GM18519 (cell line): ENCODE measurements at regions not wholly inside any gene's neighbourhood (a gene's known extent, or its start where the extent isn't known, plus 50 kb on each side); places are given as distances from the start of the nearest gene placed in this dataset.
"Not testable (repeated sequence)": the region's sequence is repeated elsewhere in the genome, so short reads cannot be mapped to it uniquely, and the experiment has no call there.

Experiments
- ATAC-seq: cut with Tn5 transposase; IDR thresholded peaks from one replicate; pipeline ENCODE4 v1.9.1; 2021; ENCODE audit warnings: mild to moderate bottlenecking, moderate library complexity; ENCODE audit not compliant: unreplicated experiment, low FRiP score

DNA sequence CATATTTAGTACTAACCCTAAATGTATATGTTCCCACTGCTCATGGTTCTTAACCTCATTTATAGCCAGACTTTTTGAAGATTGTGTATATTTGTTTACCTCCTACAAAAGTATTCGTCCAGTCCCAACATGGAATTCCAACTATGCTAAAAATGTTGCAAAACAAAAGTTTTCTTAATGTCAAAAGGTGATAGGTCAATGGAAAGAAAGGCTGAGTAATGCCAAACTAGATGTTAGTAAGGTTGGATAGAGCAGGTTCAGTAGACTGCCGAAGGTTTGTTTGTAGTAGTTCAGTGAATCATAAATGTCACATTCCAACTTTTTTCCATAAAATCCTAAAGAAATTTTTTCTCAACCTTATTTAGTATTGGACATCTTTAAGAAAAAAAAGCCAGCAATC lies 874.5 kb downstream of the FLRT2 start:
- no peak for ATAC-seq

- no peak for ATAC-seq
Observed at GRCh38 chr14:86402545-86402944, 872.6 kb downstream of the FLRT2 start.

GRCh38 chr14:86391085-86391484 lies 861.1 kb downstream of the FLRT2 start:
- ATAC-seq, result no peak

DNA sequence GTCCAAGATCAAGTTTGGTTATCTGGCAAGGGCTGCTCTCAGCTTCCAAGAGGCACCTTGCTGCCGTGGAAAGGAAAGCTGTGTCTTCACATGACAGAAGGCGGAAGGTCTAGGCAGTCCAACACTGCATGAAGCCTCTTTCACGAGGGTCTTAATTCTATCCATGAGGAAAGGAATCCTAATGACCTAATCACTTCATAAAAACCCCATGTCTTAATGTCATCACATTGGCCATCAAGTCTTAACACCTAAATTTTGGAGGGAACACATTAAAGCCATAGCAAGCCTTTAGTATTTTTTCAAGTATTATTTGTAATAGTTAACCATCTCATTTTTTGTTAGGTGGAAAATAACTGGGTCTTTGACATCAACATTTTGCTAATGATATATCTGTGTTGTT lies 858.3 kb downstream of the FLRT2 start:
- no peak for ATAC-seq

DNA sequence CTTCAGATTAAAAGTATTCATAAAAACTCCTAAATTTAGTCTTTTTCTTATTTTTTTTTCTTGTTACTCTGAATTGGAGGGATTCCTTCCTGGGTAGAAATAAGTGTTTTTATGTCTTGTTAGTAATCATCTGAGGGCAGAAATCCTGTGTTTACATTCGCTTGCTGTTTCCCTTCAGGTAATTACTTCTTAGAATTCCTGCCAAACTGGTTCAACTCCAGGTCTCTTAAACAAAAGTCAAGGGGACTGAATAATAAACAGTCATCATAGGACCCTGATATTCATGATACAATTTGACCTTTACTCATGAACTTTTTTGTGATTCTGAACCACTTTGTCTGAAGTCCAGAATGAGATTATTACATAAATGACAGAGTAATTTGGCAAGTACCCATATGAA lies 843.9 kb downstream of the FLRT2 start:
- no peak for ATAC-seq

GRCh38 chr14:86372402-86372801 lies 842.5 kb downstream of the FLRT2 start:
- no peak for ATAC-seq

DNA sequence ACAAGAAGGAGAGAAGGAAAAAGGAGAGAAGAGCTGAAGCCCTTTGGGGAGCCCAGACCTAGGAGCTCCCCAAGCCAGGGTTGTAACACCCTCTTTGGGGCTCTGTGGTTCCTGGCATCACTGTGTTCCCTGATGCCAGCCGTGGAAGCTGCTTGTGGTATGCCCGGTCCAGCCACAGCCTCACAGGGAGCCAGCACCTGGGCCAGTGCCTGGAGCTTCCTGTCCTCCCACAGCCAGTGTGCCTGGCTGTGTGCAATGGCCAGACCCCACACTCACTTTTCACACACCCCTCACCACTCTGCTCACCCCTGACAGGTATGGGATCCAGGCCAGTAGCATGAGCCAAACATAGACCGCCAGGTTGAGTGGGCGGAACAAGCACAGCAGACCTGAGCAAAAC lies 834.7 kb downstream of the FLRT2 start:
- ATAC-seq, result no peak

DNA sequence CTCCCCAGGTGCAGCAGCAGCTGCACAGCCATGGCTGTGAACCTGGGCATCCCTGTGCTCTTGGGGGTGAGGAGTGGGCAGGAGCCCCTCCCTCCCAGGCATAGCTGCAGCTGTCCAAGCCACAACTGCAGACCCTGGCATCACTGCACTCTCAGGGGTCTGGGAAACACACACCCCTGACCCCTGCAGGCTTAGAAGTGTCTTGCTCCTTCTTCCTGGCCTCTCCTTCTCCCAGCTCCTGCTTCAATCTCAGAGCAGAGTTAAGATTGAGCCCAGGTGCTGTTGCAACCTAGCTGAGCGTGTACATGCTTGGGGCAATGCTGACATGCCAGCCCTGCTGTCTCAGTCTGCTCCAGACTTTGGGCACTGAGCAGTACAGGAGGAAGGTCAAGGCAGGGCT lies 833.6 kb downstream of the FLRT2 start:
- no peak for ATAC-seq

DNA sequence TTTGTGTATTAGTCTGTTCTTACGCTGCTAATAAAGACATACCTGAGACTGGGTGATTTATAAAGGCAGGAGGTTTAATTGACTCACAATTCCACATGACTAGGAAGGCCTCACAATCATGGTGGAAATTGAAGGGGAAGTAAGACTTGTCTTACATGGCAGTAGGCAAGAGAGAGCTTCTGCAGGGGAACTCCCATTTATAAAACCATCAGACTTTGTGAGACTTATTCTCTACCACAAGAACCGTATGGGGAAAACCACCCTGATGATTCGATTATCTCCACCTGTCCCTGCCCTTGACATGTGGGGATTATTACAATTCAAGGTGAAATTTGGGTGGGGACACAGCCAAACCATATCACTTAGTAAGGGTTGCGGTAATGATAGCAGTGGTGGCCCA lies 833.1 kb downstream of the FLRT2 start:
- ATAC-seq, result no peak

GRCh38 chr14:86357876-86358275 lies 827.9 kb downstream of the FLRT2 start:
- no peak for ATAC-seq

DNA sequence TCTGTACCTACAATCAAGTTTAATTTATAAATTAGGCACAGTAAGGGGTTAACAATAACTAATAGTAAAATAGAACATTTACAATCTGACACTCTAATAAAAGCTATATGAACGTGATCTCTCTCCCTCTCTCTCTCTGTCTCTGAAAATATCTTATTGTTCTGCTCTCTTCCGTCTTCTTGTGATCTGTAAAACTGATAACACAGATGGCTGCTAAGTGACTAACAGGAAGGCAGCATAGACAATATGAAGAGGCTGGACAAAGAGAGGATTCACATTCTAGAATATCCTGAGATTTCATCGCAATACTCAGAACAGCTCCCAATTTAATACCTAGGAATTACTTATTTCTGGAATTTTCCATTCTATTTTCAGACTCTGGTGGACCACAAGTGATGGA lies 827.2 kb downstream of the FLRT2 start:
- ATAC-seq, result no peak

DNA sequence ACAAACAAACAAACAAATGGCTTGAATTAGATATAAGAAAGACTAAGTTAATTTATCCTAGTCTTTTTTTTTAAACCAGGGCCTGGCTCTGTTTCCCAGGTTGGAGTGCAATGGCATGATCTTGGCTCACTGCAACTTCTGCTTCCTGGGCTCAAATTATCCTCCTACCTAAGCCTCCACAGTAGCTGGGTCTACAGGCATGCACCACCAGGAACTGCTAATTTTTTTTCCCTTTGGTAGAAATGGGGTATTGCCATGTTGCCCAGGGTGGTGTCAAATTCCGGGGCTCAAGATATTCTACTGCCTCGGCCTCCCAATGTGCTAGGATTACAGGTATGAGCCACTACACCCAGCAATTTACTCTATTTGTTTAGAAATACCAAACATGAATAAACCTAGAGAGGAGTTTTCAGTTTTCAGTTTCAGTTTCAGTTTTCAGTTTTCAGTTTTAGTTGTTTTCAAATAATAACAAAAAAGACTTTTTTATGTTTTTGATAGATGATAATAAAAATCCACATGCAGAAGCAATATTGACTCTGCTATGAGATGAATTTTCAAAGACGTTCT lies 817.0 kb downstream of the FLRT2 start:
- no peak for ATAC-seq

- ATAC-seq, result no peak
Observed at GRCh38 chr14:86334355-86334754, 804.4 kb downstream of the FLRT2 start.

- ATAC-seq, result no peak
Observed at GRCh38 chr14:86333493-86333892, 803.5 kb downstream of the FLRT2 start.

DNA sequence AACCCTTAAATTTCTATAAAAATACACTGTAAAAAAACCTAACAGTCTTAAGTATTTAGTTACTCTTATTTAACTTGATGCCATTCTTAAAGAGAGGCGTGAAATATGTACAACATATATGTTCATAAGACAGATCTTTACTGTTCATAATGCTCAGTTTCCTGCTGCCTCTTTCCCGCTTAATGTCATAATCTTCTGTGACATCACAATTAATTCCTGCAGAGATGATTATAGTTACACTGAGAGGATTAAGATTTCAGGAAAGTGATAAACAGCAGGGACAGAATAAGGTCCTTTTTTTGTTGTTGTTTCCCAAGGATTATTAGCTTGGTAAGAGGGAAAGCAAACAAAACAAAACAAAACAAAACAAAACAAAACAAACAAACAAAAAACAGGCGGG lies 801.4 kb downstream of the FLRT2 start:
- ATAC-seq, result no peak

GRCh38 chr14:86321151-86321550 lies 791.2 kb downstream of the FLRT2 start:
- ATAC-seq, result no peak

GRCh38 chr14:86312154-86312665 lies 782.3 kb downstream of the FLRT2 start:
- ATAC-seq, result not testable (repeated sequence)

GRCh38 chr14:86311151-86311550 lies 781.2 kb downstream of the FLRT2 start:
- no peak for ATAC-seq

DNA sequence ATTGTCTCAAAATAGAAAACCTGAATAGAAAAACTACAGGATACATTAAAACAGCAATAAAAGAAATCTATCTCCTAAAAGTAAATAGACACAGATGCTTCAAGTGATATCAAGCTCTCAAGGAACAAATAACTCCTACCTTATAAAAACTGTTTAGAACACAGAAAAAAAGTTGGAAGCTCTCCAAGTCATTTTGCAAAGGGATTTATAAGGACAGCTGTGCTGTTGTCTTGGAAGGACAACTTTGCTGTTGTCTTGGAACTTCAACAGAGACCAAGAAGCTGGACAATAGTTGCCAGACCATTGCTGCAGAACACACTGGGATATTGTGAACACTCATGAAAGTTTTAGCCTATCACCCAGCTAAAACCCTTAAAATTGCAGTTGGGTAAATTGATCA lies 780.7 kb downstream of the FLRT2 start:
- no peak for ATAC-seq

GRCh38 chr14:86310148-86310547 lies 780.2 kb downstream of the FLRT2 start:
- ATAC-seq, result no peak

- ATAC-seq, result no peak
Observed at GRCh38 chr14:86305058-86305457, 775.1 kb downstream of the FLRT2 start.

GRCh38 chr14:86299994-86300393 lies 770.0 kb downstream of the FLRT2 start:
- no peak for ATAC-seq

DNA sequence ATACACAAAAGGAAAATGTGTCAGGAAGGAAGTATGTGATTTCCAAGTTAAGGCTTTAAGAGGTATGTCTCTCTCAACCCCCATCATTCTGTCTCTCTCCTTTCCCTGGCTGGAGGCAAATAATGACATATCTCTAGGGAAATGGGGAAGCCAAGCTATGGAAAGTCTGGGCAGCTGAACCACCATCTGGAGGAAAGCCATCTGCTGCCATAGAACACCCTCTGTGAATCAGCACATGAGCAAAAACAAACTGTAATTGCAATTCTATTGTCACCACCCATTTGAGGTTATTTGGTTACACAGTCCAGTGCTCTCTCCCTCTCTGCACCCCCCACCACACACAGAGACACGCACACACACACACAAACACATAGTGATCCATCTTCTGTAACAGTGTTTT lies 766.2 kb downstream of the FLRT2 start:
- no peak for ATAC-seq
